Fibroblast of lung (primary cell): ENCODE measurements at regions not wholly inside any gene's neighbourhood (a gene's known extent, or its start where the extent isn't known, plus 50 kb on each side); places are given as distances from the start of the nearest gene placed in this dataset.
A peak's percentile ranks its signal among the peaks of the same experiment; 100 is the strongest.

Experiments
- DNase-seq, 2 donors: peaks; one replicate each; pipeline versions ENCODE4 v3.0.0 to v3.0.0-alpha.2; 2010; ENCODE audit warnings: low read depth in 2 of 2
- H2AFZ ChIP-seq: 2 replicates; pipeline ENCODE4 v1.5.1; 2012; ENCODE audit warnings: low read length, control low read depth, inconsistent platforms
- H3K27ac ChIP-seq: 2 replicates; pipeline ENCODE4 v1.5.1; 2011; ENCODE audit warnings: low read length, control low read depth; ENCODE audit not compliant: insufficient read depth
- H3K27me3 ChIP-seq: 2 replicates; pipeline ENCODE4 v1.5.1; 2011; ENCODE audit warnings: mild to moderate bottlenecking, low read length; ENCODE audit not compliant: control insufficient read depth, insufficient read depth
- H3K36me3 ChIP-seq: 2 replicates; pipeline ENCODE4 v1.5.1; 2011; ENCODE audit warnings: low read length; ENCODE audit not compliant: control insufficient read depth, insufficient read depth
- H3K4me1 ChIP-seq: 2 replicates; pipeline ENCODE4 v1.5.1; 2011; ENCODE audit warnings: low read length; ENCODE audit not compliant: control insufficient read depth, insufficient read depth; ENCODE audit errors: extremely low read depth
- H3K4me2 ChIP-seq: 2 replicates; pipeline ENCODE4 v1.5.1; 2011; ENCODE audit warnings: low read length, control low read depth; ENCODE audit not compliant: insufficient read depth; ENCODE audit errors: extremely low read depth
- H3K4me3 ChIP-seq, 4 experiments: fragments of 200-600 bp in 1 of 4; sonication (generic) in 1 of 4; replicated peaks in 1 of 4; 2 replicates each; pipeline ENCODE4 v1.5.1; 2011 to 2016; ENCODE audit warnings: low read length in 4 of 4, low read depth in 3 of 4, mild to moderate bottlenecking in 3 of 4, control low read depth in 2 of 4, inconsistent platforms in 1 of 4, mixed read lengths in 1 of 4; ENCODE audit not compliant: insufficient read depth in 1 of 4; ENCODE audit errors: control extremely low read depth in 1 of 4
- H3K79me2 ChIP-seq: 2 replicates; pipeline ENCODE4 v1.5.1; 2012; ENCODE audit warnings: mild to moderate bottlenecking, low read length, inconsistent platforms; ENCODE audit not compliant: control insufficient read depth, insufficient read depth
- H3K9ac ChIP-seq: 2 replicates; pipeline ENCODE4 v1.5.1; 2011; ENCODE audit warnings: mild to moderate bottlenecking, low read length, control low read depth; ENCODE audit not compliant: insufficient read depth
- H3K9me3 ChIP-seq: 2 replicates; pipeline ENCODE4 v1.5.1; 2012; ENCODE audit warnings: low read depth, low read length; ENCODE audit not compliant: control insufficient read depth, insufficient read depth
- H4K20me1 ChIP-seq: 2 replicates; pipeline ENCODE4 v1.5.1; 2011; ENCODE audit warnings: low read length; ENCODE audit not compliant: control insufficient read depth, insufficient read depth; ENCODE audit errors: extremely low read depth
- EZH2 ChIP-seq: IDR thresholded peaks from 2 replicates; pipeline ENCODE4 v1.5.1; 2012; ENCODE audit warnings: low read length, control low read depth, mild to moderate bottlenecking; ENCODE audit errors: missing control alignments
- TF ChIP-seq, protein P1 (sequence below), 2 donors: IDR thresholded peaks in 1 of 2; conservative IDR thresholded peaks in 1 of 2; 1 replicate in 1 of 2; 2 replicates in 1 of 2; pipeline ENCODE4 v1.5.1; 2011 to 2012; ENCODE audit warnings: low read length in 2 of 2, control low read depth in 1 of 2, inconsistent platforms in 1 of 2, low read depth in 1 of 2, mild to moderate bottlenecking in 1 of 2

DNA sequence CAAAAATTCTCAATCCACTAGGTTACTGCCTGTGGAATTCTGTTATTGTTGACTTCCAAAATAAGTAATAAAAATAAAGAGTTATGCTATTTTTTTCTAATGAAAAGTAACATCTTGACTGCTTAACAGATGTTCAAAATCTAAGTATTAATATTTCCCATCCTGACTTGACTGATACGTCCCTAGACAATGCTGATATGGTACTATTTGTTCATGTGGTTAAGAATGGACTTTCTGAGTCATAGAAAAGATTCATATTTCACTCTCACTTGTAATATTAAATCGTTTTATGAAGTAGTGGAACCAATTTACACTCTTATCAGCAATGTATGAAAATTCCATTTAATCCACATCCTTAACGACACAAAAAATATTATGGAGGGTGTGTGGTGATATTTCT is 104.8 kb upstream of the PLSCR5 start:
- TF ChIP-seq, protein P1, sequence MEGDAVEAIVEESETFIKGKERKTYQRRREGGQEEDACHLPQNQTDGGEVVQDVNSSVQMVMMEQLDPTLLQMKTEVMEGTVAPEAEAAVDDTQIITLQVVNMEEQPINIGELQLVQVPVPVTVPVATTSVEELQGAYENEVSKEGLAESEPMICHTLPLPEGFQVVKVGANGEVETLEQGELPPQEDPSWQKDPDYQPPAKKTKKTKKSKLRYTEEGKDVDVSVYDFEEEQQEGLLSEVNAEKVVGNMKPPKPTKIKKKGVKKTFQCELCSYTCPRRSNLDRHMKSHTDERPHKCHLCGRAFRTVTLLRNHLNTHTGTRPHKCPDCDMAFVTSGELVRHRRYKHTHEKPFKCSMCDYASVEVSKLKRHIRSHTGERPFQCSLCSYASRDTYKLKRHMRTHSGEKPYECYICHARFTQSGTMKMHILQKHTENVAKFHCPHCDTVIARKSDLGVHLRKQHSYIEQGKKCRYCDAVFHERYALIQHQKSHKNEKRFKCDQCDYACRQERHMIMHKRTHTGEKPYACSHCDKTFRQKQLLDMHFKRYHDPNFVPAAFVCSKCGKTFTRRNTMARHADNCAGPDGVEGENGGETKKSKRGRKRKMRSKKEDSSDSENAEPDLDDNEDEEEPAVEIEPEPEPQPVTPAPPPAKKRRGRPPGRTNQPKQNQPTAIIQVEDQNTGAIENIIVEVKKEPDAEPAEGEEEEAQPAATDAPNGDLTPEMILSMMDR (conservative IDR thresholded peaks at IDR 0.05 in 1 of 2, IDR thresholded peaks at IDR 0.05 in 1 of 2; ENCODE audit: low read depth in 1 of 2, low read length in 2 of 2): no peak
- no peak for TF ChIP-seq EZH2
- H3K9me3 ChIP-seq: no peaks in the 10 kb centered on the region
- peak; percentile 1 to 33 for DNase-seq

DNA sequence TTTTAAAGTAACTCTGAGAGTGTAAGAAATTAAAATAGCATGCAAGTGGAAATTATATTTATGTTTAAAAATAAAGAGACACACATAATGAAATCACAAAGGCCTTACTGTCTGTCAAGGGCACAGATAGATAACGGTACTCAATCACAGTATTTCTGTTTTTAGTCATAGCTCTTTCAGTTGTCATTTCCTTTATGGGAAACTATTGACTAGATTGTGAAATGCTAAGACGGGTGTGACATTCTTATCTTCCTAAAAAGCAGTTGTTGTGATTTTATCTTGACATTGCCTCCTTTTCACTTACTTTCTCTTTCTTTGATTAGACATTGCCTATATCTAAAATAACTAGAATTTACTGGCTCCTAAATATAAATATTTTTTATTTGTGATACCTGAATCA is 100.1 kb upstream of the PLSCR5 start:
- H3K36me3 ChIP-seq: no peaks in the 10 kb centered on the region
- no peak overlapping the region for H3K9ac ChIP-seq
- no peak overlapping the region for H3K4me2 ChIP-seq
- no peak overlapping the region for H3K27ac ChIP-seq
- no peak for DNase-seq
- no peak overlapping the region for H3K4me3 ChIP-seq
- H4K20me1 ChIP-seq: no peaks in the 10 kb centered on the region
- no peak overlapping the region for H2AFZ ChIP-seq
- TF ChIP-seq EZH2: no peak
- TF ChIP-seq, protein P1 (conservative IDR thresholded peaks at IDR 0.05 in 1 of 2, IDR thresholded peaks at IDR 0.05 in 1 of 2; ENCODE audit: low read depth in 1 of 2, low read length in 2 of 2): no peak
- no peaks in the 10 kb centered on the region for H3K9me3 ChIP-seq
- H3K4me1 ChIP-seq: no peaks in the 10 kb centered on the region
- no peaks in the 10 kb centered on the region for H3K79me2 ChIP-seq
- H3K27me3 ChIP-seq: no peaks in the 10 kb centered on the region

More for the DNA sequence above, 104.8 kb upstream of the PLSCR5 start:
- Histone ChIP-seq H4K20me1 (no peaks in the 10 kb centered on the region), H3K27ac (no peak overlapping the region), H3K36me3 (no peaks in the 10 kb centered on the region), H3K79me2 (no peaks in the 10 kb centered on the region), H3K4me3 (no peak overlapping the region), H3K4me2 (no peak overlapping the region), H3K9ac (no peak overlapping the region), H3K4me1 (no peaks in the 10 kb centered on the region), H3K27me3 (no peaks in the 10 kb centered on the region), H2AFZ (no peak overlapping the region)

DNA sequence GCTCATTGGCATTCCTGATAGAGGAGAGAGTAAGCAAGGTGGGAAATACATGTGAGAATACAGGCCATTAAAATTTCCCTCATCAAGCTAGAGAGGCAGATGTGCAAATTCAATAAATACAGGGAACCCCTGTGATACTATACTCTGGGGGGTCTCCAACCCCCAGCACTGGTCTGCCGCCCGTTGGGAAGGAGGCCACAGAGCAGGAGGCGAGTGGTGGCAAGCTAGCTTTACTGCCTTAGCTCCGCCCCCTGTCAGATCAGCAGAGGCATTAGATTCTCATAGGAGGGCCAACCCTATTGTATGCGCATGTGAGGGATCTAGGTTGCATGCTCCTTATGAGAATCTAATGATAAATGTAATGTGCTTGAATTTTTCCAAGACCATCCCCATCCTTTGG is 97.1 kb upstream of the PLSCR5 start:
- no peak for DNase-seq
- H3K4me1 ChIP-seq: no peaks in the 10 kb centered on the region
- H3K79me2 ChIP-seq: no peaks in the 10 kb centered on the region
- H3K9me3 ChIP-seq: no peaks in the 10 kb centered on the region
- H3K27me3 ChIP-seq: no peaks in the 10 kb centered on the region
- no peak overlapping the region for H3K27ac ChIP-seq
- no peak overlapping the region for H3K4me3 ChIP-seq
- no peak overlapping the region for H3K4me2 ChIP-seq
- TF ChIP-seq, protein P1 (conservative IDR thresholded peaks at IDR 0.05 in 1 of 2, IDR thresholded peaks at IDR 0.05 in 1 of 2; ENCODE audit: low read depth in 1 of 2, low read length in 2 of 2): no peak
- TF ChIP-seq EZH2: no peak
- H3K36me3 ChIP-seq: no peaks in the 10 kb centered on the region
- H2AFZ ChIP-seq: no peak overlapping the region
- no peak overlapping the region for H3K9ac ChIP-seq
- H4K20me1 ChIP-seq: no peaks in the 10 kb centered on the region
